Duodenal mucosa (tissue), 2 donors: ENCODE measurements at regions not wholly inside any gene's neighbourhood (a gene's known extent, or its start where the extent isn't known, plus 50 kb on each side); places are given as distances from the start of the nearest gene placed in this dataset.

Experiments used
- H3K27ac ChIP-seq: one replicate; pipeline ENCODE4 v1.7.0; 2013; ENCODE audit warnings: low read depth, low read length
- H3K27me3 ChIP-seq, 2 donors: one replicate each; pipeline ENCODE4 v1.7.0; 2013; ENCODE audit warnings: low read length in 2 of 2, control low read depth in 1 of 2; ENCODE audit not compliant: insufficient read depth in 2 of 2, control insufficient read depth in 1 of 2
- H3K36me3 ChIP-seq, 2 donors: one replicate each; pipeline ENCODE4 v1.7.0; 2013; ENCODE audit warnings: low read length in 2 of 2, control low read depth in 1 of 2; ENCODE audit not compliant: insufficient read depth in 2 of 2, control insufficient read depth in 1 of 2
- H3K4me1 ChIP-seq, 2 donors: one replicate each; pipeline ENCODE4 v1.7.0; 2013; ENCODE audit warnings: low read length in 2 of 2, control low read depth in 1 of 2; ENCODE audit not compliant: insufficient read depth in 2 of 2, control insufficient read depth in 1 of 2
- H3K4me3 ChIP-seq, 2 donors: one replicate each; pipeline ENCODE4 v1.7.0; 2013; ENCODE audit warnings: low read length in 2 of 2, low read depth in 1 of 2
- H3K9ac ChIP-seq, 2 donors: one replicate each; pipeline ENCODE4 v1.7.0; 2013; ENCODE audit warnings: low read length in 2 of 2, low read depth in 1 of 2
- H3K9me3 ChIP-seq, 2 donors: one replicate each; pipeline ENCODE4 v1.7.0; 2013; ENCODE audit warnings: low read length in 2 of 2, control low read depth in 1 of 2; ENCODE audit not compliant: control insufficient read depth in 1 of 2

- no peaks in the 10 kb centered on the region for H3K27me3 ChIP-seq
- no peak overlapping the region for H3K4me3 ChIP-seq
These were observed 990.3 kb upstream of the ZNF722 start for GRCh38 chr7:63008366-63008765.

GRCh38 chr7:63009771-63010170 is 988.9 kb upstream of the ZNF722 start:
- Histone ChIP-seq H3K36me3 (no peaks in the 10 kb centered on the region), H3K4me1 (no peaks in the 10 kb centered on the region), H3K27ac (no peak overlapping the region), H3K27me3 (no peaks in the 10 kb centered on the region), H3K9me3 (peaks cover 12 to 22% of the 10 kb centered on the region in 2 donors), H3K9ac (no peak overlapping the region), H3K4me3 (no peak overlapping the region)

More at GRCh38 chr7:63008366-63008765, 990.3 kb upstream of the ZNF722 start:
- H3K27ac ChIP-seq: no peak overlapping the region
- H3K4me1 ChIP-seq: no peaks in the 10 kb centered on the region
- H3K9ac ChIP-seq: no peak overlapping the region
- peaks cover 8 to 16% of the 10 kb centered on the region in 2 donors for H3K9me3 ChIP-seq
- H3K36me3 ChIP-seq: no peaks in the 10 kb centered on the region

GRCh38 chr7:63012633-63013183 is 985.9 kb upstream of the ZNF722 start:
- H3K4me1 ChIP-seq: no peaks in the 10 kb centered on the region
- no peak overlapping the region for H3K9ac ChIP-seq
- no peak overlapping the region for H3K4me3 ChIP-seq
- H3K9me3 ChIP-seq: peaks cover 15 to 30% of the 10 kb centered on the region in 2 donors
- no peaks in the 10 kb centered on the region for H3K36me3 ChIP-seq
- H3K27ac ChIP-seq: no peak overlapping the region
- no peaks in the 10 kb centered on the region for H3K27me3 ChIP-seq

GRCh38 chr7:63014792-63015191 is 983.9 kb upstream of the ZNF722 start:
- Histone ChIP-seq H3K4me3 (no peak overlapping the region), H3K27ac (no peak overlapping the region), H3K36me3 (no peaks in the 10 kb centered on the region), H3K9me3 (peaks cover 15 to 30% of the 10 kb centered on the region in 2 donors), H3K27me3 (no peaks in the 10 kb centered on the region), H3K9ac (no peak overlapping the region), H3K4me1 (no peaks in the 10 kb centered on the region)

GRCh38 chr7:63023182-63023787 is 975.4 kb upstream of the ZNF722 start:
- Histone ChIP-seq H3K36me3 (no peaks in the 10 kb centered on the region), H3K9me3 (peaks cover 21 to 30% of the 10 kb centered on the region in 2 donors), H3K27me3 (no peaks in the 10 kb centered on the region), H3K4me3 (no peak overlapping the region), H3K27ac (no peak overlapping the region), H3K9ac (no peak overlapping the region), H3K4me1 (no peaks in the 10 kb centered on the region)

GRCh38 chr7:63024446-63024845 is 974.2 kb upstream of the ZNF722 start:
- no peaks in the 10 kb centered on the region for H3K4me1 ChIP-seq
- H3K36me3 ChIP-seq: no peaks in the 10 kb centered on the region
- peaks cover 29 to 38% of the 10 kb centered on the region in 2 donors for H3K9me3 ChIP-seq
- no peak overlapping the region for H3K9ac ChIP-seq
- H3K27me3 ChIP-seq: no peaks in the 10 kb centered on the region
- H3K4me3 ChIP-seq: no peak overlapping the region
- no peak overlapping the region for H3K27ac ChIP-seq

GRCh38 chr7:63025815-63026214 is 972.8 kb upstream of the ZNF722 start:
- Histone ChIP-seq H3K4me1 (no peaks in the 10 kb centered on the region), H3K27me3 (no peaks in the 10 kb centered on the region), H3K4me3 (no peak overlapping the region), H3K9ac (no peak overlapping the region), H3K27ac (no peak overlapping the region), H3K9me3 (peaks cover 32 to 42% of the 10 kb centered on the region in 2 donors), H3K36me3 (no peaks in the 10 kb centered on the region)

- H3K27me3 ChIP-seq: no peaks in the 10 kb centered on the region
- H3K36me3 ChIP-seq: no peaks in the 10 kb centered on the region
- H3K9ac ChIP-seq: no peak overlapping the region
- H3K4me3 ChIP-seq: no peak overlapping the region
- no peaks in the 10 kb centered on the region for H3K4me1 ChIP-seq
- H3K9me3 ChIP-seq: peaks cover 35 to 37% of the 10 kb centered on the region in 2 donors
- no peak overlapping the region for H3K27ac ChIP-seq
These were observed 971.6 kb upstream of the ZNF722 start for GRCh38 chr7:63027075-63027474.

- Histone ChIP-seq H3K4me1 (no peaks in the 10 kb centered on the region), H3K9me3 (peaks cover 28 to 29% of the 10 kb centered on the region in 2 donors), H3K36me3 (no peaks in the 10 kb centered on the region), H3K9ac (no peak overlapping the region), H3K27ac (no peak overlapping the region), H3K27me3 (no peaks in the 10 kb centered on the region), H3K4me3 (no peak overlapping the region)
These were observed 970.1 kb upstream of the ZNF722 start for GRCh38 chr7:63028376-63029206.

- Histone ChIP-seq H3K9ac (no peak overlapping the region), H3K4me1 (no peaks in the 10 kb centered on the region), H3K27me3 (no peaks in the 10 kb centered on the region), H3K36me3 (no peaks in the 10 kb centered on the region), H3K27ac (no peak overlapping the region), H3K9me3 (peaks cover 25 to 27% of the 10 kb centered on the region in 2 donors), H3K4me3 (no peak overlapping the region)
These were observed 969.5 kb upstream of the ZNF722 start for GRCh38 chr7:63029207-63029522.
